Sigmoid colon (tissue), 4 donors: ENCODE measurements at regions not wholly inside any gene's neighbourhood (a gene's known extent, or its start where the extent isn't known, plus 50 kb on each side); places are given as distances from the start of the nearest gene placed in this dataset.
"Not testable (repeated sequence)": the region's sequence is repeated elsewhere in the genome, so short reads cannot be mapped to it uniquely, and the experiment has no call there.

Experiments
- POLR2A ChIP-seq, 2 donors: fragments of 450-650 bp; IDR thresholded peaks; one replicate each; pipeline ENCODE4 v1.6.1; 2016; ENCODE audit warnings: antibody characterized with exemption in 2 of 2, mild to moderate bottlenecking in 2 of 2, moderate library complexity in 2 of 2
- POLR2AphosphoS5 ChIP-seq, 4 donors: sonication (generic); formaldehyde crosslinking; IDR thresholded peaks; one replicate each; pipeline ENCODE4 v1.6.1; 2017; ENCODE audit warnings: antibody characterized with exemption in 4 of 4
- TF ChIP-seq, protein P1 (sequence below), 4 experiments: fragments of 450-650 bp in 3 of 4; fragments of 200-600 bp in 1 of 4; IDR thresholded peaks; one replicate each; pipeline ENCODE4 v1.5.1; 2016 to 2019; ENCODE audit warnings: antibody characterized with exemption in 4 of 4, mild to moderate bottlenecking in 3 of 4, moderate library complexity in 2 of 4

DNA sequence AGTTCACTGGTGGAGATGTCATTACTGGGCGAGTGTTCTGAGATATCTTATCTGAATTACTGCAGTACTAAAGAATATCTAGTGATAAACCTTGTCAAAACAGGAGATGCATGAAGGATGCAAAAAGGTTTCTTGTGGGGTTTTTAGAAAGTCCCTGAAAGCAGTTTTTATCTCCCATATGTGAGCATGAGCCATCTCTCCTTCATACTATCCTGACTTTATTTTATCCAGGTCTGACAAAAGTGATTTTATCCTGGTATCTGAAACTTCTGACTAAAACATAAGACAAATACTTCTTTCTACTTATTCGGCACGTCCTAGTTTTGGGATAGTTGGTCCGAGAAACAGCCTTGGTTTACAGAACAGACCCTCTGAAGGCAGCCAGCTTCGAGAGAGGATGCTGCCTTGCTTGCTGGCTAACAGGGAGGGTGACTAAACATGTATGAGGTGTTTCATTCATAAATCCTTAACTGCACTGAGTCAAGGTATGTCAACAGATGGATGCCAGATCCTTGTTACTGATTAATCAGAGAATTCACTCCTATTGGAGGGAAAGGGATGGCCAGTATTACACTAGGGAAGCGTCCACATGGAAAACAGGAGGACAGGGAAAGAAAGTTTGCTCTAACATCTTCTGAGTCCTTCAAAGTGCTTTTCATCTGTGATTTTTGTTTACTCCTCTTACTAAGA is 927.3 kb downstream of the SPATA31A7 start:
- TF ChIP-seq POLR2A, POLR2AphosphoS5 (IDR thresholded peaks at IDR 0.05): not testable (repeated sequence)
- TF ChIP-seq, protein P1, sequence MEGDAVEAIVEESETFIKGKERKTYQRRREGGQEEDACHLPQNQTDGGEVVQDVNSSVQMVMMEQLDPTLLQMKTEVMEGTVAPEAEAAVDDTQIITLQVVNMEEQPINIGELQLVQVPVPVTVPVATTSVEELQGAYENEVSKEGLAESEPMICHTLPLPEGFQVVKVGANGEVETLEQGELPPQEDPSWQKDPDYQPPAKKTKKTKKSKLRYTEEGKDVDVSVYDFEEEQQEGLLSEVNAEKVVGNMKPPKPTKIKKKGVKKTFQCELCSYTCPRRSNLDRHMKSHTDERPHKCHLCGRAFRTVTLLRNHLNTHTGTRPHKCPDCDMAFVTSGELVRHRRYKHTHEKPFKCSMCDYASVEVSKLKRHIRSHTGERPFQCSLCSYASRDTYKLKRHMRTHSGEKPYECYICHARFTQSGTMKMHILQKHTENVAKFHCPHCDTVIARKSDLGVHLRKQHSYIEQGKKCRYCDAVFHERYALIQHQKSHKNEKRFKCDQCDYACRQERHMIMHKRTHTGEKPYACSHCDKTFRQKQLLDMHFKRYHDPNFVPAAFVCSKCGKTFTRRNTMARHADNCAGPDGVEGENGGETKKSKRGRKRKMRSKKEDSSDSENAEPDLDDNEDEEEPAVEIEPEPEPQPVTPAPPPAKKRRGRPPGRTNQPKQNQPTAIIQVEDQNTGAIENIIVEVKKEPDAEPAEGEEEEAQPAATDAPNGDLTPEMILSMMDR (IDR thresholded peaks at IDR 0.05) = not testable (repeated sequence)
